ENCODE measurements at regions not wholly inside any gene's neighbourhood (a gene's known extent, or its start where the extent isn't known, plus 50 kb on each side); places are given as distances from the start of the nearest gene placed in this dataset.
"Not testable (repeated sequence)": the region's sequence is repeated elsewhere in the genome, so short reads cannot be mapped to it uniquely, and the experiment has no call there.

DNA sequence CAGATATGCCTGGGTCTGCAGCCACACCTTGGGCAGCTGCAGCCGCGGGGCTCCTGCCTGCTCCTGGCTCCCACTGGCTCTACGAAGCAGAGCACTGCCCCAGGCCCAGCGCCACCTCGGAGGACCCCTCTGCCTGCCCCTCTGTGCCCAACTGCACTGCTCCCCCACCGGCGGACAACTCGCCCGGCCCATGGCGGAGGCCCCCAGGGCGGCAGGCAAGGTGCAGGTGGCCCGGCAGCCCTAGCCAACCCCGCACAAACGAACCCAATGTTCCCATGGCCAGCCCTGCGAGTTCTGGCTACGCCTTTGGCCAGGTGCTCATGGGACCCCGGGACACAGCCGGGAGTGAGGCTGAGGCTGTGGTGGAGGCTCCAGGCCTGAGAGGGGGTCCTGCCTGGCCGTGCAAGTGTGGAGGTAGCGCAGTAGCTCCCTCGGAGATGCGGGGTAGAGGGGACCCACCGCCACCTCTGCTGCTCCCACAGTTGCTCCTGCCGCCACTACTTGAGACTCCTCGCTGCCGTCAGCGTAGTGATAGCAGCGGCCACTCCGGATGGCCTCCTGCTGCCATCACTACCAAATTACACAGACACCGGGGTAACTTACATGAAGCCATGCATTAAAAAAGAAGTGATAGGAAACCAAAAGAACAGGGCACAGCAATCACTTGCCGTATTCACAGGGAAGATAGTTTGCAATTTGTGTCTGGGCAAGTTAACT, 97.3 kb upstream of the SP4 start:
- no peak for DNase-seq

DNA sequence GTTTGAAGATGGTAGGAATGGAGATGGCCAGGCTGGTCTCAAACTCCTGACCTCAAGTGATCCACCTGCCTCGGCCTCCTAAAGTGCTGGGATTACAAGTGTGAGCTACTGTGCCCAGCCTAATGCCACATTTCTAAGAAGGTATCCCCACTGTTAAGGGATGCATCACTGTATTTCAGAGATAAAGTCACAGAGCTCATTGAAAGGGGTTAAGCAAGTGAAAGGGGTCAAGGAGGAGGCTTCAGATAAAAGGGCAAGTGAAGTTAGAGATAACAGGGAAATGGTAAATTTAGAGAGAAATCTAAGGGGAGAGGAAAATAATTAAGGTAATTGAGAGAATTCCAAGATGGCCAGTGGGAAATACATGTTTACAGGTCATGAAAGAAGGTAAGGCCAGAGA, 93.0 kb upstream of the SP4 start:
- DNase-seq: no peak

GRCh38 chr7:21336743-21337142, 91.1 kb upstream of the SP4 start:
- DNase-seq: no peak

GRCh38 chr7:21338728-21339164, 89.1 kb upstream of the SP4 start:
- DNase-seq: peak; percentile 39 to 63

GRCh38 chr7:21344900-21345299, 83.0 kb upstream of the SP4 start:
- DNase-seq: not testable (repeated sequence)

- DNase-seq: no peak
Observed at GRCh38 chr7:21345361-21345760, 82.5 kb upstream of the SP4 start.

DNA sequence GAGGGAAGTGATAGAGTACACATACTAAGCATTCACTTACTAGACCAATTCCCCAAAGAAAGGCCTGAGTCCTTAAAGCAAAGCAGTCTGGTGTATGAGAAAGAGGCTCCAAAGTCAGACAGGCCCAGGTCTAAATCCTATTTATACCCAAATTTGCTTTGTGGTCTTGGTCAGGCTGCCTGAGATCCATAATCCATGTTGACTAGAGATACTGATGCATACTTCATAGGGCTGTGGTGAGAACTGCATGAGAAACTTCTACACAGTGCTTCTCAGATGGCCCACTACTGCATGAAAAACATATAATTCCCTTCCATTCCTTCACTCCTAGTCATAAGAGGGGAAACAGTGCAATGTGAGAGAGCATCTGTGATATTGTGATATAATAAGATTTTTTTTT, 81.6 kb upstream of the SP4 start:
- no peak for DNase-seq

DNA sequence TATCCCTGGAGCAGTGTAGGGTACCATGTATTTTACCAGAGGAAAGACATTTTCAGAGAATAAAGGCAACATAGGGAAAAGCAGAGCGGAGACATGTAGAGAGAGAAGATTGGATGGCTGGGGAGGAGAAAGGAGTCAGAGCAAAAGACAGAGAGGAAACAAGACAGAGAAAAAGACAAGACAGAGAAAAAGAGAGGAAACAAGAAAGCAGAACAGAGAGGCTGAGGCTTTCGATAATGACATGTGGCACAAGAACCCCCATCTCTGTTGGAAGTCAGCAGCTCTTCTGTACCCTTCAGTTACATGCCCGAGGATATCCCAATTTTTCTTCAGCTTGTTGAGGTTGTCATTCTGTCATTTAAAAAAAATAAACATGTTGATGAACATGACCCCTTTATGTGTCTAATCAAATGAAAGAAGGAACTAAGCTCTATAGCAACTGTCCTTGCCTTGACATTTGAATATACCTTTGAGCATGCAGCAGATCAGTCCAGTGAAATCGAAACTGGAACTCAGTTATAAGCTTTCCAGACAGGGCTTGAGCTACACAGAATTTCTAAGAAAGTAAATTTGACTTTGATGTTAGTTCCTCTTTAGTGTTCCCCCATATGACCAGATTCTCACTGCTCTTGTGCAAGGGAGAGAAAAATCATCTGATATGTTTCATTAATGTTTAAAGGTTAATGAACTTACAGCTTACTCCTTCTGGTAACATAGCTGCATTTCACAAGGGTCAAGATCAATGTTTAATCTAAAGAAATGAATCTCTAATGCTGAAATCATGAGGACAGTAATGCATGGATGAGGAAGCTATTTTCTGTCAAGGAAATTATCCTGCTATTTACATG, 75.1 kb upstream of the SP4 start:
- DNase-seq: peak; percentile 39 to 77

DNA sequence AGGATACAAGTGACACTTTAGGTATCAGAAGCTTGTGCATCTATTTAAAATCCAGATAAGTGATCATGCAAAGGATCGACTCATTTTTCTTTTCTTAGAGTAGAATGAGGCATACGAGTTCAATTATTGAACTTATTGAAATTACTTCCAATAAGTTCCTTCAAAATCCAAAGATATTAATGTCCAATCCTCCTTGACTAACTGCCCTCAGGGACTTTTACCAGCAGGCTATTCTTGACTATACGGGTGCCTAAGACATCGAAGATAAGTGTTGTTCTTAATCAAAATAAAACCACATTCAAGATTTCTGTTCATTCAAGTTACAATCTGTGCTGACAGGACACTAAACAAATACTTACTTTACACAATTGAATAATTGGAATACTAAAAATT, 74.5 kb upstream of the SP4 start:
- no peak for DNase-seq

DNA sequence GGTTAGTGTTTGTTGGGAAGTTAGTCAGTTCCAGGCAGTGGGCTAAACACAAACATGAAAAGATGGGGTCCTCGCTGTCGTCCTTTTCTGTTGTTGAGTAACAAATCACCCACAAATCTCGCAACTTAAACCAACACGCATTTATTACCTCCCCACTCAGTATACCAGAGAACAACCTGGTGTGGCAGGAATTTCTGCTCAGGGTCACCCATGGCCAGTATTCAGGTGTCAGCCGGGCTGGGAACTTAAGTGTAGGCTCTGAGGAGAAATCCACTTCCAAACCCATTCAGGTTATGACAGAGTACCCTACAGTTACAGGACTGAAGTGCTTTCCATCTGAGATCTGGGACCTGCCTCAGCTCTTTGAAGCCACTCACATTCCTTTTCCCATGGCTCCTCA, 73.6 kb upstream of the SP4 start:
- no peak for DNase-seq

- peak; percentile 70 to 80 for DNase-seq
Observed at GRCh38 chr7:21355406-21355874, 72.4 kb upstream of the SP4 start.

- no peak for DNase-seq
Observed at GRCh38 chr7:21356616-21357015, 71.3 kb upstream of the SP4 start.

GRCh38 chr7:21357151-21358097, 70.5 kb upstream of the SP4 start:
- DNase-seq: no peak

DNA sequence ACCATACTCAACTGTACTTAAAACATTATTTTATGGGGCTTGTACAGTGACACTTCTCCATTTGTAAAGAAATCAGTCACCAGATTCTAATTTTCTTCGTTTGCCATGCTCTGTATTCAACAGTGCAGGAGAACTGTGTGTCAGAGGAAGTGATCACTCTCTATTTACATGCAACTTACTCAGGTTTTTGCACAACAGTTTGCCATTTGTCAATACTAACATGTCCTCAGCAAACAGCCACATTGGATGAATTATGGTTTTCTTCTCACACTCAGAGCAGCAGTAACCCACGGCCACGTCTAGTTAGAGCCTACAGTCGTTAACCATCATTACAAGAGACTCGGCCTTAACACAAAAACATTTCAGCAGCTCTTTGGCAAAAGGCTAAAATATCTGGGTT, 69.2 kb upstream of the SP4 start:
- DNase-seq: no peak

- DNase-seq: no peak
Observed at GRCh38 chr7:21359163-21359562, 68.7 kb upstream of the SP4 start.

DNA sequence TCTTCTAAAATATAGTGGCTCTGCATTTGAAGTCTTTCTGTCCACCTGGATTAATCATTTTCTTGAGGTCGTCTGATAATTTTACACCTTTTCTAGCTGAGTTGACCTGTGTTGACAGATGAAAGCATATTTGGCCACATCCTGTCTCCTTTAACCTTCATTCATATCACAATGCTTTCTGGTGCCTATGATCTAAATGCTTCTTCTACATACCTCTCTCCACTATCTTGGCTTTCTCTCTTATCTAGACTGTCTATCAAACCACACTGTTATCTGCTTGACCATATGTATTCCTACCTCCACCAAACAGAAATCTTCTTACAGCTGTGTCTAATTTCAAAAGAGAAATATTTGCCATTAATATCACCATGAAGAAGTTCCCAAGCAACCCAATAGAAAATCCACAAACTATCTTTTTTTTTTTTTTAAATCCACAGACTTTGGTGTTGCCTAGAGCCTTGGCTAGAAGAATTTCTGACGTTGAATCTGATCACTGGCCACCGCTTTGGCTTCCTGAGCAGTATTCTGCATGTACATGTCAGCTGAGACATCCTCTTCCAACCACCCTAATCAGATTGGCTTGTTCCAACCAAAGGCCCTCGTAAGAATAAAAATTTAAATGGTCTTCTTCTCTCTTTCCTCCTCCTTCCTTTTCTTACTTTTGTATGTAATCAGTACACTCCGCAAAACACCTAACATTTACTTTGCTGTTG, 66.3 kb upstream of the SP4 start:
- DNase-seq: peak in 1 of 2 donors; percentile 17

GRCh38 chr7:21364801-21365271, 63.0 kb upstream of the SP4 start:
- no peak for DNase-seq

GRCh38 chr7:21365866-21366624, 61.8 kb upstream of the SP4 start:
- DNase-seq: no peak

DNA sequence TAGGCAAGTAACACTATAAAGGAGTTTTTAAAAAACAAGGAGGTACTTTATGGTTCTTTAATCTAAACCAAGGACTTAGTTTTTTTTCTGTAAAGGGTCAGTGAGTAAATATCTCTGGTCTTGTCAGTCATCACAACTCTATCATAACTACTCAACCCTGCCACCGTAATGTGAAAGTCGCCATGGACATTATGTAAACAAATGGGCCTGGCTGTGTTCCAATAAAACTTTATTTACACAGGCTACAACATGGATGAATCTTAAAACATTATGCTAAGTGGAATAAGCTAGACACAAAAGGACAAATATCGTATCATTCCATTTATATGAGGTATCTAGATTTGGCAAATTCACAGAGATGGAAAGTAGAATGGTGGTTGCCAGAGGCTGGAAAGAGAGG, 60.8 kb upstream of the SP4 start:
- no peak for DNase-seq

GRCh38 chr7:21367537-21367936, 60.3 kb upstream of the SP4 start:
- no peak for DNase-seq

- DNase-seq: no peak
Observed at GRCh38 chr7:21368317-21368716, 59.6 kb upstream of the SP4 start.

Measured in CD4-positive, alpha-beta T cell treated with Interleukin-4 for 1 hour (primary cell).